Stimulated activated memory B cell treated with anti-CD40 and anti-IgM and Interleukin-4, amounts not matched to agents 10 μg/mL and 1 μg/mL and 100 μg/mL, for 72 hours (primary cell): ENCODE measurements at regions not wholly inside any gene's neighbourhood (a gene's known extent, or its start where the extent isn't known, plus 50 kb on each side); places are given as distances from the start of the nearest gene placed in this dataset.
"Not testable (repeated sequence)": the region's sequence is repeated elsewhere in the genome, so short reads cannot be mapped to it uniquely, and the experiment has no call there.

Source experiments
- ATAC-seq: fragments of 150-1000 bp; cut with Tn5 transposase; 2 replicates; pipeline ENCODE4 v1.10.0; 2021
- H3K27ac Mint-ChIP-seq: one replicate; pipeline ENCODE4 v1.8.0; 2022; ENCODE audit warnings: mild to moderate bottlenecking, mixed read lengths
- H3K27me3 Mint-ChIP-seq: one replicate; pipeline ENCODE4 v1.8.0; 2022; ENCODE audit warnings: mixed read lengths
- H3K36me3 Mint-ChIP-seq: one replicate; pipeline ENCODE4 v1.8.0; 2022; ENCODE audit warnings: mixed read lengths
- H3K4me1 Mint-ChIP-seq: one replicate; pipeline ENCODE4 v1.8.0; 2022; ENCODE audit warnings: mixed read lengths
- H3K4me3 Mint-ChIP-seq: one replicate; pipeline ENCODE4 v1.8.0; 2022; ENCODE audit warnings: mild to moderate bottlenecking, moderate library complexity, mixed read lengths
- H3K9me3 Mint-ChIP-seq: one replicate; pipeline ENCODE4 v1.8.0; 2022; ENCODE audit warnings: mixed read lengths

DNA sequence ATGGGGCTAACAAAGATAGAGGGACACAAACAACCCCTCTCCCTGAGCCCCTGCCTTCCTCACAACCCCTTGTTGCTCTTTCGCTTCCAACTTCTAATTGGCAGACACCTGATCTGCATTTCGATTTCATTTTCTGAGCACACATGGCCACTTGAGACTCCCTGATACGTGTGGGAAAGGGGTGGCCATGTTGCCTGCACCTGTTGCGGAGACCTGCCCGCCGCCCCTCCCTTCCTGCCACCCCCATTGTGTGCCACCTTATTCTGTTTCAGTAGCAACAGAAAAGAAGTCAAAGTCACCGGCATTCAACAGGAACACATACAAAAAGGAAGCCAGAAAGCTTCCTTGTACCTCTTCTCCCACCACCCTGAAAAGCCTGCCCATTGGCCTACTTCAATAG, 254.7 kb upstream of the SOX9 start:
- Mint-ChIP-seq H3K27me3 (no peaks in the 10 kb centered on the region), H3K36me3 (no peaks in the 10 kb centered on the region), H3K9me3 (no peaks in the 10 kb centered on the region), H3K4me1 (no peaks in the 10 kb centered on the region), H3K4me3 (no peak overlapping the region), H3K27ac (no peak overlapping the region)
- no peak for ATAC-seq

DNA sequence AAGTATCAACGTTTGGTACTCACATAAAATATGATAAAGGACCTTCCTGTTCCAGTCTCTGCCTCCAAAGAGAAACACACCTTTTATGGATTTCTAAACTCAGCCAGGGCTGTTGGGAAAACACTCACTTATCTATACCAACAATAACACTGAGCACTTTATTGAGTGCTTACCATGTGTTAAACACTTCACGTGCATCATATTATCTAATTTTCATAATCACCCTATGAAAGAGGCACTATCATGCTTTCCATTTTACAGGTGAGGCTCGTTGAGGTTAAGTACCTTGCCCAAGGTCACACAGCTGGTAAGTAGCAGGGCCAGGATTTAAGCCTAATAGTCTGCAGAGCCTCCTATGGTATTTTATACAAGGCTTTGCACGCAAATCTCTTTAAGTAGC, 251.5 kb upstream of the SOX9 start:
- Mint-ChIP-seq H3K36me3 (no peaks in the 10 kb centered on the region), H3K4me1 (no peaks in the 10 kb centered on the region), H3K4me3 (no peak overlapping the region), H3K9me3 (no peaks in the 10 kb centered on the region), H3K27me3 (no peaks in the 10 kb centered on the region), H3K27ac (no peak overlapping the region)
- ATAC-seq = no peak

DNA sequence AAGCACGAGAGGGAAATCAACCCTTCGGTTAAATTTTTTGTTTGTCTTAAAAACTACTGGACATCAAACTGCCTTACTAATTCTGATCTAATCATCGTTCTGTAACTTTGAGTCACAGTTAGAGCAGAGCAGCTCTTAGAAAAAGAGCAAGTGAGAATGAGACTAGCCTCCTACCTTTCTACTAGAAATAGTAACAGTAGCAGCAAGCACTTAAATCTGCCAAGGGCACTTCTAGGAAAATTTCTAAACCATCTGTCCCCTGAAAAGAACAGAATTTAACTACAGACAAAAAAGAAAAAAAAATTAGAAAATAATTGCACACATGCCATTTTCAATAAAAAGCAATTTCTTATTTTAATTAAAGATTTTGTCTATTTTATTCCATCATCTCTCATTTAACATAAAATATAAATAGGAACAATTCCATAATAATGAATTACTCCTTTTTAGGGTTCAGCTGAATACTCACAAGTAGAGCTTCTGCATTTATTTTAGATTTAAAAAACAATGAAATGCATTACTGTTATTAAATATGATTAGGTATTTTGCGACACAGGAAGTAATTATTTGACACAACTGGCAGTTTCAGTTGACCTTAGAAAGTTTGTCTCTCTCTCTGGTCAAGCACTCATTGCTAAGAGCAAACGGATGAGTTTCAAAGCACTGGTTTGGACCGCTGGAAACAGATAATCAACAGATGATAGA, 250.8 kb upstream of the SOX9 start:
- H3K4me1 Mint-ChIP-seq = no peaks in the 10 kb centered on the region
- no peak overlapping the region for H3K27ac Mint-ChIP-seq
- no peaks in the 10 kb centered on the region for H3K36me3 Mint-ChIP-seq
- H3K27me3 Mint-ChIP-seq = no peaks in the 10 kb centered on the region
- ATAC-seq = no peak
- H3K4me3 Mint-ChIP-seq = no peak overlapping the region
- peaks cover 3% of the 10 kb centered on the region for H3K9me3 Mint-ChIP-seq

DNA sequence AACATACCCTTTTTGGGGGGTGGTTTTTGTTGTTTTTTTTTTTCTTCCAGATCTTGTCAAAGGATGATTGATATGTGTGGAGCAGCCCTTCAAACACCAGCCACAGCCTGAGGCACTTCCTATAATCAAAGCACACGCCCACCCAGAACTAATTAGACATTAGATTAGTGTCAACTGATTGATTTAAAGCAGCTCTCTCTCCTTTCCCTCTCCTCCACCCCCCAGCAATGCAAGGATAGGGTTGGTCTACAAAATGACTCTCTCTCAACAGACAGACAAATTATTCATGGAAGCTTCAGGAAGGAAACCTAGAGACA, 250.3 kb upstream of the SOX9 start:
- no peak for ATAC-seq
- Mint-ChIP-seq H3K27ac (no peak overlapping the region), H3K9me3 (peaks cover 4% of the 10 kb centered on the region), H3K36me3 (no peaks in the 10 kb centered on the region), H3K27me3 (no peaks in the 10 kb centered on the region), H3K4me1 (no peaks in the 10 kb centered on the region), H3K4me3 (no peak overlapping the region)

DNA sequence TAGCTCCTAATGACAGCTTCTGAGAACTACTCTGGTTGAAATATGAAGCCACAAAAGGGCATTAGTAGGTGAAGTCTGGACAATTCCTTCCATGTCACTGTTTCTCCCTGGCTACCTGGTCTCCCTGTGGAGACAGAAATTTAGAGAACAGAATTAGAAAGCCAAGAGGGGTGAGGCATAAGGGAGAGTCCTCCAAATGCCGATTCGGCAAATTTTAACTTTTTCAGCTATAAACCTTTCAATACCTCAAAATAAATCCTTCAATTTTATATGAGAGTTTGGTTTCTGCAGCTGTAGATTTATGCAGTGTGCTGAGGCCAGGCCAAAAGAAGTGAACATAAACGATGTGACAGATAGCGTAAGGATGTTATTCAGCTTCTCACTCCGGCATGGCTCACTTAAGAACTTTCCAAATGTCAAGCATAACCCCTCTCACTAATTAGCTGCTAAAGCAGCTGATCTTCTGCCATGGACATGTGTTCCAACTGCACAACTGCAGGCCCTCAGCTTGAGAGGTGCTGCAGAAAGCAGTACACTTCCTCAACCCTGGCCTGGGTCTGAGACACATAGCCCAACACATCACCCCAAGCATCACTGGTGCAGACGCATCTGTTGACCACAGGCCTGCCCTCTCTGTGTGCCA, 247.9 kb upstream of the SOX9 start:
- Mint-ChIP-seq H3K27me3 (no peaks in the 10 kb centered on the region), H3K4me1 (no peaks in the 10 kb centered on the region), H3K27ac (no peak overlapping the region)

DNA sequence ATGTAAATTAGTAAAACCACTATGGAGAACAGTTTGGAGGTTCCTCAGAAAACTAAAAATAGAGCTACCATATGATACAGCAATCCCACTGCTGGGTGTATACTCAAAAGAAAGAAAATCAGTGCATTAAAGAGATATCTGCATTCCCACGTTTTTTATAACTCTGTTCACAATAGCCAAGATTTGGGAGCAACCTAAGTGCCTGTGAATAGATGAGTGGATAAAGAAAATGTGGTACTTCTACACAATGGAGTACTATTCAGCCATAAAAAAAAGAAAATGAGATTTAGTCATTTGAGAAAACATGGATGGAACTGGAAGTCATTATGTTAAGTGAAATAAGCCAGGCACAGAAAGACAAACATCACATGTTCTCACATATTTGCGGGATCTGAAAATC, 246.0 kb upstream of the SOX9 start:
- ATAC-seq, H3K36me3 Mint-ChIP-seq, H3K27ac Mint-ChIP-seq, H3K4me1 Mint-ChIP-seq, H3K27me3 Mint-ChIP-seq, H3K9me3 Mint-ChIP-seq, H3K4me3 Mint-ChIP-seq: not testable (repeated sequence)

More for the DNA sequence above, 247.9 kb upstream of the SOX9 start:
- Mint-ChIP-seq H3K9me3 (peaks cover 6% of the 10 kb centered on the region), H3K4me3 (no peak overlapping the region), H3K36me3 (no peaks in the 10 kb centered on the region)
- ATAC-seq = no peak

DNA sequence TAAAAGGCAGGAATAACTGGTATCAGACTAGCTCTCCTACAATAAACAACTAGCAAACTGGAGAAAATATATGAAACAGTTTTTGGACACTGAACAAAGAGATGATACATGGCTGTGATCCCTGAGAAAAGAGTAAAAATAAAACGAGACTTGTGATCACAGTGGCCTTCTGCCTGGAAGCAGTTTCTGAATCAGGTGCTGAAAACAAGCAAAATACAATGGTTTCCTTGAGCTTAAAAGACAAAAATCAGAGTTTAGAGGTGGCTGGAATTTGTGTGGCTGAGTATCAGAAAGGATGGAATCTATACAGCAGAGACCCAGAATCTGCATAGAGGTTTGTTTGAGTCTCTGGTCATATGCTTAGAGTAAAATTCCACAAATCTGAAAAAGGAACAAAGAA, 242.5 kb upstream of the SOX9 start:
- H3K9me3 Mint-ChIP-seq = peaks cover 11% of the 10 kb centered on the region
- no peak for ATAC-seq
- no peaks in the 10 kb centered on the region for H3K36me3 Mint-ChIP-seq
- no peak overlapping the region for H3K4me3 Mint-ChIP-seq
- no peak overlapping the region for H3K27ac Mint-ChIP-seq
- H3K4me1 Mint-ChIP-seq = no peaks in the 10 kb centered on the region
- H3K27me3 Mint-ChIP-seq = no peaks in the 10 kb centered on the region

DNA sequence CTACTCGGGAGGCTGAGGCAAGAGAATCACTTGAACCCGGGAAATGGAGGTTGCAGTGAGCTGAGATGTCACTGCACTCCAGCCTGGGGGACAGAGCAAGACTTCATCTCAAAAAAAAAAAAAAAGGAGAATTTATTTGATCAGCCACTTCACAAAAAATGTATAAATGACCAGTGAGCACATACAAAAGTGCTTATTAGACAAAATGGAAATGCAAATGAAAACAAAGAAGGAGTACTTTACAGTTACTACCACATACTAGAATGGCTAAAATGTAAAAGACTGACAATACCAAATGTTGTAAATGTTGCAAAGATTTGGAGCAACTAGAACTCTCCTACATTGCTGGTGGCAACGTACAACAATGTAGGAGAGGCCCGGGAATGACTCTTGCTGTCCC, 241.8 kb upstream of the SOX9 start:
- Mint-ChIP-seq H3K4me1 (no peaks in the 10 kb centered on the region), H3K4me3 (no peak overlapping the region), H3K27ac (no peak overlapping the region), H3K27me3 (no peaks in the 10 kb centered on the region), H3K36me3 (no peaks in the 10 kb centered on the region), H3K9me3 (peaks cover 11% of the 10 kb centered on the region)
- no peak for ATAC-seq

DNA sequence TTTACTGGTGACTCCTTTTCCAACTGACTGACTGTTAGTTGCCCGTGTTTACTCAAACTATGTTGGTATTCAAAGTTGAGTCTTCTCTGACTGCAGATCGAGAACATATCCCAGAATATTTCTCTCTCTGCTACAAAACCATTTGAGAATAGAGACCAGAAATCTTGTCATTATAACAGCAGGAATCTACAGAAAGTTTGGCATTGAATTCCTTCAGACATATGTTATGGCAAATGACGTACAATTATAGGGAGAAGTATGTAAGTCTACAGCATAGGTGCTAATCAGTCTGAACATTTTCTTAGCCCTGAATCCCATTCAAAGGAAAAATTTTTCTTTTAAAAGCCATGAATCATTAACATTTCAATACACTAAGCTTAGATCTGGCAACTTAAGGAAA, 239.8 kb upstream of the SOX9 start:
- H3K4me1 Mint-ChIP-seq = no peaks in the 10 kb centered on the region
- ATAC-seq = no peak
- peaks cover 12% of the 10 kb centered on the region for H3K9me3 Mint-ChIP-seq
- no peaks in the 10 kb centered on the region for H3K27me3 Mint-ChIP-seq
- no peak overlapping the region for H3K4me3 Mint-ChIP-seq
- H3K27ac Mint-ChIP-seq = no peak overlapping the region
- H3K36me3 Mint-ChIP-seq = no peaks in the 10 kb centered on the region

DNA sequence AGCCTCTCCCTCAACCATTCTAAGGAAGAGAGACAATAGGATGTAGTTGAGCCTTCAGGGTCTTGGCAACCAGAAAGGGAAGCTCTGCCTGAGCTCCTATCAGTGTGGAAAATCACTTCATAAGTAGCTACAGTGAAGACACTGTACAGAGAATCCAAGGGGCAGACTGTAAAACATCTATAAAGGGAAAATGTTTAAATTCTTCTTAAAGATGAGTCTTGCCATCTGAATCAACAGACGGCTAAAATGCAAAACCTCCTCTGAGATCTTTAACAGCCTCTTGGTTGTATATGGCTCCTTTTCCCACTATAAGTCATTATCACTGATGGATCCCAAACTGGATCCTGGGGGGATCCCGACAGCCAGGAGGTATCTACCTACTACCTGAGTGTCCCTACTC, 239.2 kb upstream of the SOX9 start:
- Mint-ChIP-seq H3K27me3 (no peaks in the 10 kb centered on the region), H3K4me3 (no peak overlapping the region), H3K36me3 (no peaks in the 10 kb centered on the region), H3K9me3 (peaks cover 10% of the 10 kb centered on the region), H3K27ac (no peak overlapping the region), H3K4me1 (no peaks in the 10 kb centered on the region)
- ATAC-seq = no peak

DNA sequence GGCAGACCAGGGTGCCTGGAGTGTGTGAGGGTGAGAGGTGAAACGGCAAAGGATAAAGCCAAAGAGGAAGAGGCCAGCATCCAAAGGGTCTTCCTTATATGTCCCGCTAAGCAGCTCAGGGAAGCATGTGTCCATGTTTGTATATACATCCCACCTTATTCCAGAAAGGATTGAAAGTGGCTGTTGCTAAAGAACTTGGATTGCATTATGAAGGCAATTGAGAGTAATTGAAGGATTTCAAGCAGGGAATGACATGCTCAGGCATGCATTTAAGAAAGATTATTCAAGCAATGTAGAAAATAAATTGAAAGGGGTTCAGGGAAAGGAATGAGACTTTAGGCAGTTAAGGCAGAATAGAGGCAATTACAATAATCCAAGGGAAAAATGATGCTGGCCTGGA, 237.6 kb upstream of the SOX9 start:
- Mint-ChIP-seq H3K4me1 (no peaks in the 10 kb centered on the region), H3K4me3 (no peak overlapping the region), H3K36me3 (no peaks in the 10 kb centered on the region), H3K27me3 (no peaks in the 10 kb centered on the region), H3K9me3 (peaks cover 10% of the 10 kb centered on the region), H3K27ac (no peak overlapping the region)
- no peak for ATAC-seq

DNA sequence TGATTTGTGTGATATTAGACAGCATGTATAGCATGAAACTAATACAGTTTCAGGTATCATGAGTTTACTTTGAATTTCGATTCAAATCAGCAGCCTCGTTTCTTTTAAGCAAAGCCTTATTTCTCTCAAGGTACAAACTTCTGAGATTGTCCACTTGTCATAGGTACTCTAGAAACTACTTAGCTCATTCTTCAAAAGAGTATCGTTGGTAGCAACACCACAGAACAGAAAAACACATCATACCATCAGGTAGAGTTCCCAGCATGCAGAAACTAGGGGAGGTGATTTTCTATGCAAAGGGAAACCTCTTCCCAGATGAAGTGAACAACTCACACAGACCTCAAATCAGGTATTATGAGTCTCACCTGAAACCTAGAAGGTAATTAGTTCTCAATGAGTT, 237.0 kb upstream of the SOX9 start:
- no peak overlapping the region for H3K4me3 Mint-ChIP-seq
- H3K36me3 Mint-ChIP-seq = no peaks in the 10 kb centered on the region
- ATAC-seq = no peak
- H3K27ac Mint-ChIP-seq = no peak overlapping the region
- H3K9me3 Mint-ChIP-seq = peaks cover 10% of the 10 kb centered on the region
- H3K4me1 Mint-ChIP-seq = no peaks in the 10 kb centered on the region
- no peaks in the 10 kb centered on the region for H3K27me3 Mint-ChIP-seq

DNA sequence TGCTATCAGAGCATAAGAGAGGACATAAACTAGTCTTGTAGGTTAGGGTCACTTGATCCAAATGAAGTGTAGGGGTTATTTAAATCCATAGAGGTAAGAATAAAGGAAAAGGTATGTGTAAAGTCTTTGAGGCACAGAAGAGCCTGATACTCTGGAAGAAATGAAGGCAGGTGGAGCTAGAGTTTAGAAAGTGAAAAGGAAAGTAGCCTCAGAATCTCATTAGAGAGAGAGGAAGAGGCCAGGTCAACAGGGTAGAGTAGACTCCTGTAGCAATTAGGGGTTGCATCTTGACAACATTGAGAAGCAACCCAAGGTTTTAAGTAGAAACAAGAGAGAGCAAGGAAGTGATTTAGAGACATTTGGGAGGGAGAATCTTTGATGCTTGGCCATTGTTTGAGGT, 235.2 kb upstream of the SOX9 start:
- H3K4me3 Mint-ChIP-seq = no peak overlapping the region
- H3K4me1 Mint-ChIP-seq = no peaks in the 10 kb centered on the region
- no peak overlapping the region for H3K27ac Mint-ChIP-seq
- no peak for ATAC-seq
- peaks cover 7% of the 10 kb centered on the region for H3K9me3 Mint-ChIP-seq
- H3K36me3 Mint-ChIP-seq = no peaks in the 10 kb centered on the region
- no peaks in the 10 kb centered on the region for H3K27me3 Mint-ChIP-seq

DNA sequence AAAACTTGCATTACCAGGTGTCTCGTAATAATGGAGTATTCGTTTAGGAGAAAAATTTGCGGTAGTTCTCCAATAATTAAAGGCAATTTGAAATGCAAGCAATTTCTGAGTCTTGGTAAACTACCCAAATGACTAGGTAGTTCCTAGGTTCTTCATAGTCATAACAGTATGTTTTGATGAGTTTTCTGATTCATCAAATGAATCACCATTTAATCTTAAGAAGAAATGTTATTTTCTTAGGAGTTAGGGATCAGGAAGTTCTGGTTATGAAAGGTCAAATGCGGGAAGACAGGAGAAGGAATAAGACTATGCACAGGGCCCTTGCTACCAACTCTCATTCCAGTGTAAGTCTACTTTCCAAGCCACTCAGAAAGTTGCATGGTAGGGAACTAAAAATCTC, 221.5 kb upstream of the SOX9 start:
- Mint-ChIP-seq H3K27me3 (no peaks in the 10 kb centered on the region), H3K27ac (no peak overlapping the region), H3K4me3 (no peak overlapping the region), H3K36me3 (no peaks in the 10 kb centered on the region), H3K4me1 (no peaks in the 10 kb centered on the region), H3K9me3 (peaks cover 7% of the 10 kb centered on the region)
- ATAC-seq = no peak

DNA sequence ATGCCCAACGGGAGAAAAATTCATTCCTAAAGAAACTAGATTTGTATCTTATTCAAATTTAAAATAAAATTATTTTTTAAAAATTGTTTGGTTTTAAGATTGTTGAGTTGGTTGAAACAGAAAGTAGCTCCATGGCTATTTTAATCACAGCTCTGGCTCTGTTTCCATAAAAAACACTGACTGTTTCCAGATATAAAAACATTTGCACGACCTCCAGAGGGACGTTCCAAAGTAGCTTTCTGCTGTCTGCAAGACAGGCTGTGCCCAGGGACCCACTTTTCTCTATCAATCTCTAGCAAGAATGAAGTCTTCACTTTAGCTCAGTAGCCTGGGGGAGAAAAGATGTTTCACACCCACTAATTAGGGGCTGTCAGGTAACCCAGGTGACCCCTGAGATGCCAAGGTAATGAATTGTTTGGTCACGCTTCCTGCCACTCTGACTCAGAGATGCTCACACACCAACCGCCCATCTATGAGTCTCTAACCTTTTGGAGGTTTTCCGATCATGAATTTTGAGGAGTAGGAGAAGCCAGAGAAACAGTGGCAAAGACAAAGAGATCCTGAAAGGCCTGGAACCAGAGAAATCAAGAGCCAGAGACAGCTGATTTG, 220.1 kb upstream of the SOX9 start:
- Mint-ChIP-seq H3K27ac (no peak overlapping the region), H3K4me3 (no peak overlapping the region), H3K9me3 (peaks cover 7% of the 10 kb centered on the region), H3K27me3 (no peaks in the 10 kb centered on the region), H3K36me3 (no peaks in the 10 kb centered on the region), H3K4me1 (no peaks in the 10 kb centered on the region)
- no peak for ATAC-seq

DNA sequence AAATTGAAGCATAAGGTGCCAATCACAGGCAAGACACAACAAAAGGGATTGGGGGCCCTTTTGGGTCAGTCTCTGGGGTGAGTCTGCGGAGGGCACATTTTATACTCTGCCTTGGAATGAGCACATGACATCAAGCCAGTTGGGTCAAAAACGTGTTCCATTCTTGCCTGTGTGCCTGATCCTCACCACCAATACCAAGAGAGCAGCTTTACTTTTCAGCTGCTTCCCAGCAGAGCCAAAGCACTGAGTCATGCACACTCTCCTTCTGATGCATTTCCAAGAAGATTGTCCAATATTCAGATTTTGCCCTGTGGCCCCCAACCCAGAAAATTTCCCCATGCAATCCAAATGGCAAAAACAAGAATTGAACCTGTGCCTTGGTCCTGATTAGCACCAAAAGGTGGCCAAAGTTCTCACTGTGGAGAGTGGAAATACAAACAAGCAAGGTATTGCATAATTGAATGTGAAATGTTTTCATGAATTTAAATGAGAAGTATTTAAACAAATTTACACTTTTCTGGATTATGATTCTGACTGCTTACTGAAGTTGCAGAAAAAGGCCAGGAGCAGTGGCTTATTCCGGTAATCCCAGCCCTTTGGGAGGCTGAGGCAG, 217.8 kb upstream of the SOX9 start:
- ATAC-seq = no peak
- no peaks in the 10 kb centered on the region for H3K36me3 Mint-ChIP-seq
- H3K27me3 Mint-ChIP-seq = no peaks in the 10 kb centered on the region
- H3K4me1 Mint-ChIP-seq = no peaks in the 10 kb centered on the region
- H3K27ac Mint-ChIP-seq = no peak overlapping the region
- H3K9me3 Mint-ChIP-seq = peaks cover 3% of the 10 kb centered on the region
- no peak overlapping the region for H3K4me3 Mint-ChIP-seq
